ENCODE measurements at regions not wholly inside any gene's neighbourhood (a gene's known extent, or its start where the extent isn't known, plus 50 kb on each side); places are given as distances from the start of the nearest gene placed in this dataset.

GRCh38 chr1:234833646-234834045 is 223.7 kb upstream of the IRF2BP2 start:
- no peaks in the 10 kb centered on the region; a peak in 1 of 4 replicates for H3K4me1 ChIP-seq (ENCODE audit: control insufficient read depth in 1 of 2, insufficient read depth in 2 of 2, low read depth in 1 of 2, low read length in 1 of 2)
- H3K9me3 ChIP-seq: no peaks in the 10 kb centered on the region
- H3K9ac ChIP-seq: no peak overlapping the region
- H3F3A ChIP-seq (replicated peaks; ENCODE audit: insufficient read depth): no peaks in the 10 kb centered on the region
- DNase-seq: no peak
- H3K9me2 ChIP-seq: no peaks in the 10 kb centered on the region
- H3K79me2 ChIP-seq (ENCODE audit: insufficient read depth): no peaks in the 10 kb centered on the region
- no peaks in the 10 kb centered on the region for H3K36me3 ChIP-seq (replicated peaks in 1 of 2; ENCODE audit: control insufficient read depth in 1 of 2, insufficient read depth in 2 of 2, low read length in 1 of 2)
- POLR2A ChIA-PET: no interaction called here
- 72% methylated on average over 4 of the region's 4 CpGs for WGBS (ENCODE audit: low lambda C conversion rate)
- no peaks in the 10 kb centered on the region for H3K27me3 ChIP-seq (ENCODE audit: insufficient read depth)
- CTCF ChIA-PET: no interaction called here
- H3K27ac ChIP-seq (ENCODE audit: low read depth in 2 of 2, low read length in 1 of 2): no peak overlapping the region
- no peak overlapping the region for H3K4me3 ChIP-seq (ENCODE audit: low read depth in 2 of 2, low read length in 1 of 2)
- no peaks in the 10 kb centered on the region for H4K20me1 ChIP-seq (ENCODE audit: insufficient read depth)
- TF ChIP-seq, protein P1, sequence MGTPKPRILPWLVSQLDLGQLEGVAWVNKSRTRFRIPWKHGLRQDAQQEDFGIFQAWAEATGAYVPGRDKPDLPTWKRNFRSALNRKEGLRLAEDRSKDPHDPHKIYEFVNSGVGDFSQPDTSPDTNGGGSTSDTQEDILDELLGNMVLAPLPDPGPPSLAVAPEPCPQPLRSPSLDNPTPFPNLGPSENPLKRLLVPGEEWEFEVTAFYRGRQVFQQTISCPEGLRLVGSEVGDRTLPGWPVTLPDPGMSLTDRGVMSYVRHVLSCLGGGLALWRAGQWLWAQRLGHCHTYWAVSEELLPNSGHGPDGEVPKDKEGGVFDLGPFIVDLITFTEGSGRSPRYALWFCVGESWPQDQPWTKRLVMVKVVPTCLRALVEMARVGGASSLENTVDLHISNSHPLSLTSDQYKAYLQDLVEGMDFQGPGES (IDR thresholded peaks at IDR 0.05; ENCODE audit: low read depth, low read length): no peak
- TF ChIP-seq MEF2A (IDR thresholded peaks at IDR 0.05; ENCODE audit: borderline replicate concordance, low read depth): no peak
- TF ChIP-seq RFX5 (IDR thresholded peaks at IDR 0.05; ENCODE audit: low read length): no peak
- TF ChIP-seq USF1 (IDR thresholded peaks at IDR 0.05; ENCODE audit: borderline replicate concordance, low read depth): no peak
- no peak for TF ChIP-seq YY1 (IDR thresholded peaks at IDR 0.05; ENCODE audit: low read depth)
- TF ChIP-seq, protein P2, sequence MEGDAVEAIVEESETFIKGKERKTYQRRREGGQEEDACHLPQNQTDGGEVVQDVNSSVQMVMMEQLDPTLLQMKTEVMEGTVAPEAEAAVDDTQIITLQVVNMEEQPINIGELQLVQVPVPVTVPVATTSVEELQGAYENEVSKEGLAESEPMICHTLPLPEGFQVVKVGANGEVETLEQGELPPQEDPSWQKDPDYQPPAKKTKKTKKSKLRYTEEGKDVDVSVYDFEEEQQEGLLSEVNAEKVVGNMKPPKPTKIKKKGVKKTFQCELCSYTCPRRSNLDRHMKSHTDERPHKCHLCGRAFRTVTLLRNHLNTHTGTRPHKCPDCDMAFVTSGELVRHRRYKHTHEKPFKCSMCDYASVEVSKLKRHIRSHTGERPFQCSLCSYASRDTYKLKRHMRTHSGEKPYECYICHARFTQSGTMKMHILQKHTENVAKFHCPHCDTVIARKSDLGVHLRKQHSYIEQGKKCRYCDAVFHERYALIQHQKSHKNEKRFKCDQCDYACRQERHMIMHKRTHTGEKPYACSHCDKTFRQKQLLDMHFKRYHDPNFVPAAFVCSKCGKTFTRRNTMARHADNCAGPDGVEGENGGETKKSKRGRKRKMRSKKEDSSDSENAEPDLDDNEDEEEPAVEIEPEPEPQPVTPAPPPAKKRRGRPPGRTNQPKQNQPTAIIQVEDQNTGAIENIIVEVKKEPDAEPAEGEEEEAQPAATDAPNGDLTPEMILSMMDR (IDR thresholded peaks at IDR 0.05): no peak
- TF ChIP-seq FOXM1 (IDR thresholded peaks at IDR 0.05; ENCODE audit: low read depth): no peak
- no peak for TF ChIP-seq SIN3A (IDR thresholded peaks at IDR 0.05; ENCODE audit: borderline replicate concordance, low read depth, low read length)
- TF ChIP-seq CHD2 (IDR thresholded peaks at IDR 0.05; ENCODE audit: low read length, partially characterized antibody): no peak
- TF ChIP-seq FOSL2 (IDR thresholded peaks at IDR 0.05; ENCODE audit: borderline replicate concordance, low read depth): no peak
- no peak overlapping the region for H3K4me2 ChIP-seq
- no peak overlapping the region for H2AFZ ChIP-seq (ENCODE audit: low read depth)

DNA sequence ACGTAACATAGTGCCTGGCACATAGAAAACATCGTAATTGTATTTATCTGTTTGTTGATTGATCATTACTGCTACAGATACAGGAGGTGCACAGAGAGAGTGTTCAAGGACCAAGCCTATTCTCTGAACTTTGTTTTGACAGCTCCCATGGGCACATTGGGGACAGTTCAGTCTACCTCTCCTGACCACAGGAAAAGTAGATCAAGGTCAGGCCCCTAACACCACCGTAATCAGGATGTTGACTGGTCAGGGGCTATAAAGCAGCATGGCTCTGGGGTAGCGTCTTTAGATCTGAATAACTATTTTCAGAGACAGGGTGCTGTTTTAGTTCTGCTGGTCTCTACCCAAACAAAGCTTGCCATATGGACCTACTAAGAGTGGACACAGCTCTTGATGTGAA is 223.1 kb upstream of the IRF2BP2 start:
- Histone ChIP-seq H3K9me3 (no peaks in the 10 kb centered on the region), H2AFZ (ENCODE audit: low read depth) (no peak overlapping the region), H3K79me2 (ENCODE audit: insufficient read depth) (no peaks in the 10 kb centered on the region), H3F3A (replicated peaks; ENCODE audit: insufficient read depth) (no peaks in the 10 kb centered on the region), H4K20me1 (ENCODE audit: insufficient read depth) (no peaks in the 10 kb centered on the region), H3K9me2 (no peaks in the 10 kb centered on the region), H3K4me3 (ENCODE audit: low read depth in 2 of 2, low read length in 1 of 2) (no peak overlapping the region), H3K27me3 (ENCODE audit: insufficient read depth) (no peaks in the 10 kb centered on the region), H3K9ac (no peak overlapping the region), H3K27ac (ENCODE audit: low read depth in 2 of 2, low read length in 1 of 2) (no peak overlapping the region), H3K4me2 (no peak overlapping the region), H3K36me3 (replicated peaks in 1 of 2; ENCODE audit: control insufficient read depth in 1 of 2, insufficient read depth in 2 of 2, low read length in 1 of 2) (no peaks in the 10 kb centered on the region), H3K4me1 (ENCODE audit: control insufficient read depth in 1 of 2, insufficient read depth in 2 of 2, low read depth in 1 of 2, low read length in 1 of 2) (no peaks in the 10 kb centered on the region; a peak in 1 of 4 replicates)
- WGBS (ENCODE audit: low lambda C conversion rate): 99% methylated on average over 4 of the region's 4 CpGs
- DNase-seq: no peak
- ChIA-PET POLR2A (interaction anchor here (0.5 kb wide), 2 partner anchors 115 to 220 kb away, joined by 3 to 4 read pairs; no protein-coding TSS in a partner anchor), CTCF (no interaction called here)
- TF ChIP-seq RCOR1 (IDR thresholded peaks at IDR 0.05; ENCODE audit: low read length): no peak
- no peak for TF ChIP-seq NRF1 (IDR thresholded peaks at IDR 0.05; ENCODE audit: low read depth, low read length)
- no peak for TF ChIP-seq MEF2A (IDR thresholded peaks at IDR 0.05; ENCODE audit: borderline replicate concordance, low read depth)
- TF ChIP-seq EP300 (IDR thresholded peaks at IDR 0.05; ENCODE audit: borderline replicate concordance in 1 of 2, low read depth in 1 of 2, low read length in 1 of 2): no peak
- no peak for TF ChIP-seq TCF12 (IDR thresholded peaks at IDR 0.05)
- TF ChIP-seq TAF1 (IDR thresholded peaks at IDR 0.05; ENCODE audit: borderline replicate concordance, low read depth, low read length): no peak
- TF ChIP-seq GATA2 (CRISPR knock-in tag; IDR thresholded peaks at IDR 0.05): no peak
- TF ChIP-seq RXRA (IDR thresholded peaks at IDR 0.05; ENCODE audit: borderline replicate concordance, low read depth): no peak

All from SK-N-SH (cell line).